B cell (primary cell): ENCODE measurements at regions not wholly inside any gene's neighbourhood (a gene's known extent, or its start where the extent isn't known, plus 50 kb on each side); places are given as distances from the start of the nearest gene placed in this dataset.

Source experiments
- ATAC-seq: fragments of 200-7000 bp; cut with Tn5 transposase; one replicate; pipeline ENCODE4 v1.10.0; 2021; ENCODE audit warnings: low read depth, mild to moderate bottlenecking, moderate number of reproducible peaks, moderate library complexity
- CTCF ChIA-PET: fragments of 350-600 bp; sonication (Branson Sonifier 250); formaldehyde crosslinking; loops from one replicate; lab custom pipeline; 2021; ENCODE audit warnings: antibody characterized with exemption, inconsistent platforms; lab: Charles Lee
- POLR2A ChIA-PET: fragments of 350-600 bp; sonication (Branson Sonifier 250); formaldehyde crosslinking; loops from one replicate; lab custom pipeline; 2021; ENCODE audit warnings: antibody characterized with exemption; lab: Charles Lee
- DNase-seq: peaks from one replicate; pipeline ENCODE4 v3.0.0; 2013
- H2AFZ ChIP-seq: 2 replicates; pipeline ENCODE4 v1.6.1; 2012; ENCODE audit warnings: mild to moderate bottlenecking, low read depth, low read length; ENCODE audit not compliant: insufficient read depth, poor library complexity, severe bottlenecking
- H3K27ac ChIP-seq, 2 donors: 1 replicate in 1 of 2; 2 replicates in 1 of 2; pipeline ENCODE4 v1.5.1; 2012 to 2013; ENCODE audit warnings: low read length in 2 of 2, mild to moderate bottlenecking in 2 of 2, moderate library complexity in 1 of 2
- H3K27me3 ChIP-seq, 4 experiments: fragments of 200-600 bp in 1 of 4; sonication (generic) in 1 of 4; replicated peaks in 1 of 4; 1 replicate in 2 of 4; 2 replicates in 2 of 4; pipeline versions ENCODE4 v1.6.1 to v1.7.0; 2013 to 2016; ENCODE audit warnings: low read length in 3 of 4, mild to moderate bottlenecking in 2 of 4, mixed read lengths in 1 of 4, moderate library complexity in 1 of 4; ENCODE audit not compliant: insufficient read depth in 4 of 4, control insufficient read depth in 3 of 4; ENCODE audit errors: control extremely low read depth in 1 of 4
- H3K36me3 ChIP-seq, 2 experiments: replicated peaks in 1 of 2; 1 replicate in 1 of 2; 2 replicates in 1 of 2; pipeline versions ENCODE4 v1.6.1 to v1.7.1; 2013; ENCODE audit warnings: low read length in 1 of 2; ENCODE audit not compliant: insufficient read depth in 2 of 2, control insufficient read depth in 1 of 2; ENCODE audit errors: control extremely low read depth in 1 of 2, extremely low read depth in 1 of 2
- H3K4me1 ChIP-seq, 2 donors: fragments of 200-600 bp in 1 of 2; sonication (generic) in 1 of 2; 1 replicate in 1 of 2; 2 replicates in 1 of 2; pipeline versions ENCODE4 v1.5.1 to v1.6.1; 2013 to 2017; ENCODE audit warnings: low read length in 2 of 2; ENCODE audit not compliant: control insufficient read depth in 2 of 2, insufficient read depth in 2 of 2
- H3K4me2 ChIP-seq: replicated peaks from 2 replicates; pipeline ENCODE3; 2012; ENCODE audit warnings: mild to moderate bottlenecking, low read depth, low read length; ENCODE audit not compliant: poor library complexity, severe bottlenecking
- H3K4me3 ChIP-seq, 5 experiments: fragments of 200-600 bp in 1 of 5; sonication (generic) in 1 of 5; 1 replicate in 3 of 5; 2 replicates in 2 of 5; pipeline versions ENCODE4 v1.5.1 to v1.7.0; 2011 to 2016; ENCODE audit warnings: low read length in 4 of 5, mild to moderate bottlenecking in 4 of 5, low read depth in 2 of 5, control low read depth in 1 of 5, moderate library complexity in 1 of 5; ENCODE audit not compliant: insufficient read depth in 1 of 5; ENCODE audit errors: control extremely low read depth in 1 of 5, extremely low read depth in 1 of 5
- H3K79me2 ChIP-seq: fragments of 200-600 bp; sonication (generic); one replicate; pipeline ENCODE4 v1.6.0; 2016; ENCODE audit warnings: low read length; ENCODE audit not compliant: control insufficient read depth, insufficient read depth
- H3K9ac ChIP-seq: fragments of 200-600 bp; sonication (generic); 2 replicates; pipeline ENCODE4 v1.6.1; 2017; ENCODE audit warnings: mild to moderate bottlenecking, low read length, moderate library complexity
- H3K9me3 ChIP-seq, 3 donors: one replicate each; pipeline versions ENCODE4 v1.6.1 to v1.7.1; 2013; ENCODE audit warnings: low read length in 2 of 3; ENCODE audit not compliant: control insufficient read depth in 2 of 3, insufficient read depth in 1 of 3; ENCODE audit errors: control extremely low read depth in 1 of 3
- H4K20me1 ChIP-seq: 2 replicates; pipeline ENCODE4 v1.6.0; 2012; ENCODE audit warnings: mild to moderate bottlenecking, low read length; ENCODE audit not compliant: insufficient read depth, control insufficient read depth, poor library complexity, severe bottlenecking
- H3K27ac Mint-ChIP-seq: one replicate; pipeline ENCODE4 v1.8.0; 2021; ENCODE audit warnings: mixed read lengths
- H3K27me3 Mint-ChIP-seq: one replicate; pipeline ENCODE4 v1.8.0; 2021; ENCODE audit warnings: mixed read lengths
- H3K4me1 Mint-ChIP-seq: one replicate; pipeline ENCODE4 v1.8.0; 2021; ENCODE audit warnings: mixed read lengths
- H3K4me3 Mint-ChIP-seq: one replicate; pipeline ENCODE4 v1.8.0; 2021; ENCODE audit warnings: mixed read lengths
- H3K9me3 Mint-ChIP-seq: one replicate; pipeline ENCODE4 v1.8.0; 2022; ENCODE audit warnings: mixed read lengths; ENCODE audit not compliant: insufficient read depth
- EZH2 ChIP-seq: IDR thresholded peaks from 2 replicates; pipeline ENCODE4 v1.6.1; 2012; ENCODE audit warnings: borderline replicate concordance, low read depth, mild to moderate bottlenecking, moderate library complexity, low read length; ENCODE audit not compliant: insufficient read depth, poor library complexity, severe bottlenecking
- WGBS: methylation state at CpG from one replicate; pipeline ENCODE4 v1.1.5; 2013; ENCODE audit warnings: missing lambda C conversion rate; ENCODE audit not compliant: insufficient coverage; 5-methylcytosine and 5-hydroxymethylcytosine counted together
- intact Hi-C: fragments of 100-400 bp; cut with micrococcal nuclease; formaldehyde crosslinking; loops from one replicate; pipeline ENCODE4 v1.10.0; 2022
- TF ChIP-seq, protein P1 (sequence below): fragments of 200-600 bp; IDR thresholded peaks from one replicate; pipeline ENCODE4 v1.8.0; 2022; ENCODE audit warnings: antibody characterized with exemption, mild to moderate bottlenecking

DNA sequence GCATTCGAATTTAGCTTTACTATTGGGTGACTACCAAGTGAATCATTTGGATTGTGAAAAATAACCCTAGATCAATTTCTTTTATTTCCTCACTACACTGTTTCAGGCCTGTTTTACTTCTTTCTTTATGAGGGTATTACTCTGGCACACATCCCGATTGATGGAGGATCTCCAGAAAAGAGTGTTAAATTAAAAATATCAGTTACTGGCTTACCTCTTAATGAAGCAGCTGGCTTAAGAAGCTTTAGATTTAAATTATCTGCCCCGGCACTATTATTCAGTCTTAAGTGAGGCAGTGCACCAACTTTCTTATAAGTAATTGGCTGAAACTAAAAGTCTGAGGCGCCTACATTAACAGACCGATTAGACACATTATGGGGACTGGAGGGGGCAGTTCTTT lies 1097.4 kb downstream of the TTLL7 start:
- ChIA-PET POLR2A (no interaction called here), CTCF (no interaction called here)
- no peak overlapping the region for H3K27ac Mint-ChIP-seq
- Histone ChIP-seq H3K4me2 (no peak overlapping the region), H3K36me3 (no peaks in the 10 kb centered on the region), H2AFZ (no peak overlapping the region), H4K20me1 (no peaks in the 10 kb centered on the region), H3K27me3 (no peaks in the 10 kb centered on the region), H3K79me2 (no peaks in the 10 kb centered on the region), H3K27ac (no peak overlapping the region), H3K4me1 (no peaks in the 10 kb centered on the region), H3K4me3 (no peak overlapping the region), H3K9me3 (no peaks in the 10 kb centered on the region), H3K9ac (no peak overlapping the region)
- DNase-seq (no peak), ATAC-seq (no peak)
- 100% methylated on average over 3 of the region's 5 CpGs for WGBS
- no peaks in the 10 kb centered on the region for H3K27me3 Mint-ChIP-seq
- no peak for TF ChIP-seq EZH2
- TF ChIP-seq, protein P1, sequence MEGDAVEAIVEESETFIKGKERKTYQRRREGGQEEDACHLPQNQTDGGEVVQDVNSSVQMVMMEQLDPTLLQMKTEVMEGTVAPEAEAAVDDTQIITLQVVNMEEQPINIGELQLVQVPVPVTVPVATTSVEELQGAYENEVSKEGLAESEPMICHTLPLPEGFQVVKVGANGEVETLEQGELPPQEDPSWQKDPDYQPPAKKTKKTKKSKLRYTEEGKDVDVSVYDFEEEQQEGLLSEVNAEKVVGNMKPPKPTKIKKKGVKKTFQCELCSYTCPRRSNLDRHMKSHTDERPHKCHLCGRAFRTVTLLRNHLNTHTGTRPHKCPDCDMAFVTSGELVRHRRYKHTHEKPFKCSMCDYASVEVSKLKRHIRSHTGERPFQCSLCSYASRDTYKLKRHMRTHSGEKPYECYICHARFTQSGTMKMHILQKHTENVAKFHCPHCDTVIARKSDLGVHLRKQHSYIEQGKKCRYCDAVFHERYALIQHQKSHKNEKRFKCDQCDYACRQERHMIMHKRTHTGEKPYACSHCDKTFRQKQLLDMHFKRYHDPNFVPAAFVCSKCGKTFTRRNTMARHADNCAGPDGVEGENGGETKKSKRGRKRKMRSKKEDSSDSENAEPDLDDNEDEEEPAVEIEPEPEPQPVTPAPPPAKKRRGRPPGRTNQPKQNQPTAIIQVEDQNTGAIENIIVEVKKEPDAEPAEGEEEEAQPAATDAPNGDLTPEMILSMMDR: no peak
- no peaks in the 10 kb centered on the region for H3K4me1 Mint-ChIP-seq
- H3K9me3 Mint-ChIP-seq: no peaks in the 10 kb centered on the region
- H3K4me3 Mint-ChIP-seq: no peak overlapping the region
- intact Hi-C loops: no loop called here

DNA sequence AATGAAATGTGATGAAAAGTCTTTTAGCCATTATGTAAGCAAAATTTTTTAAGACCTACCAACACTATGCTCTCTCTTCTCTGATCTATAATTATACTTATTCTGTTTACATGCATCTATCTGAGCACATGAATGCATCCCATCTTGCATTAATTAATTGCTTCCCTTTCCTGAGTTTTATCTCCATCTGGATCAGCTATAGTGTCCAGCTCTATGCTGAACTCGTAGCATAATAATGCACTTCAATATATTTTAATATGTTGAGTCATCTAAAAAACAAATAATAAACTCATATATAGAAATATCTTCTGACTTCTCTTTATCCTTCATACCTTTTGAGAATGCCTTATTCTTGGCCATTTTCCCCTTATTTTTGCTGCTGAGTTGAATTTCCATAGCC lies 1097.8 kb downstream of the TTLL7 start:
- H3K4me1 Mint-ChIP-seq: no peaks in the 10 kb centered on the region
- H3K27ac ChIP-seq: no peak overlapping the region
- no peak for ATAC-seq
- no peak for TF ChIP-seq EZH2
- TF ChIP-seq, protein P1: no peak
- H4K20me1 ChIP-seq: no peaks in the 10 kb centered on the region
- no peak overlapping the region for H3K4me3 ChIP-seq
- H3K27ac Mint-ChIP-seq: no peak overlapping the region
- H2AFZ ChIP-seq: no peak overlapping the region
- H3K9ac ChIP-seq: no peak overlapping the region
- H3K27me3 ChIP-seq: no peaks in the 10 kb centered on the region
- ChIA-PET POLR2A (no interaction called here), CTCF (no interaction called here)
- H3K27me3 Mint-ChIP-seq: no peaks in the 10 kb centered on the region
- no peak overlapping the region for H3K4me3 Mint-ChIP-seq
- H3K9me3 Mint-ChIP-seq: no peaks in the 10 kb centered on the region
- H3K9me3 ChIP-seq: no peaks in the 10 kb centered on the region
- no peaks in the 10 kb centered on the region for H3K4me1 ChIP-seq
- no peak overlapping the region for H3K4me2 ChIP-seq
- intact Hi-C loops: no loop called here
- WGBS: no CpG with 5 or more reads among the region's 1 CpG
- DNase-seq: no peak
- H3K36me3 ChIP-seq: no peaks in the 10 kb centered on the region
- H3K79me2 ChIP-seq: no peaks in the 10 kb centered on the region
